ENCODE measurements at regions not wholly inside any gene's neighbourhood (a gene's known extent, or its start where the extent isn't known, plus 50 kb on each side); places are given as distances from the start of the nearest gene placed in this dataset.
"Not testable (repeated sequence)": the region's sequence is repeated elsewhere in the genome, so short reads cannot be mapped to it uniquely, and the experiment has no call there.

DNA sequence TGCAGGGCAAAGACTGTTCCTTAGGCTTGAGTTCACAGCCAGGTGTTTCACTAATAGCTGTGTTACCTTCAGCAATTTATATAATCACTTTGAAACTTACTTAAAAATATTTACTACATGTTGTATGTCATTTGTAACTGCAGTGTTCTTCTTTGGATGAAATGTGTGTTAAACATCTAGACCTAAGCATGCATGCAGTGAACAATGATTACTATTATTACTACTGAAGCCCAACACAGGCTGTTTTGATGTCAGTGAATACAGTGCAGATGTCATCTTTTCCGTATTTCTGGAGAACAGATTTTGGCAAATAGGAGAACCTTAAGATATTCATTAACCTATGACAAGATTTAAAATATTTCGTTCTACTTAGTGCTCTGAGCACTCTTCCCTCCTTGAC is 101.8 kb upstream of the ANK2 start:
- no peak for DNase-seq

DNA sequence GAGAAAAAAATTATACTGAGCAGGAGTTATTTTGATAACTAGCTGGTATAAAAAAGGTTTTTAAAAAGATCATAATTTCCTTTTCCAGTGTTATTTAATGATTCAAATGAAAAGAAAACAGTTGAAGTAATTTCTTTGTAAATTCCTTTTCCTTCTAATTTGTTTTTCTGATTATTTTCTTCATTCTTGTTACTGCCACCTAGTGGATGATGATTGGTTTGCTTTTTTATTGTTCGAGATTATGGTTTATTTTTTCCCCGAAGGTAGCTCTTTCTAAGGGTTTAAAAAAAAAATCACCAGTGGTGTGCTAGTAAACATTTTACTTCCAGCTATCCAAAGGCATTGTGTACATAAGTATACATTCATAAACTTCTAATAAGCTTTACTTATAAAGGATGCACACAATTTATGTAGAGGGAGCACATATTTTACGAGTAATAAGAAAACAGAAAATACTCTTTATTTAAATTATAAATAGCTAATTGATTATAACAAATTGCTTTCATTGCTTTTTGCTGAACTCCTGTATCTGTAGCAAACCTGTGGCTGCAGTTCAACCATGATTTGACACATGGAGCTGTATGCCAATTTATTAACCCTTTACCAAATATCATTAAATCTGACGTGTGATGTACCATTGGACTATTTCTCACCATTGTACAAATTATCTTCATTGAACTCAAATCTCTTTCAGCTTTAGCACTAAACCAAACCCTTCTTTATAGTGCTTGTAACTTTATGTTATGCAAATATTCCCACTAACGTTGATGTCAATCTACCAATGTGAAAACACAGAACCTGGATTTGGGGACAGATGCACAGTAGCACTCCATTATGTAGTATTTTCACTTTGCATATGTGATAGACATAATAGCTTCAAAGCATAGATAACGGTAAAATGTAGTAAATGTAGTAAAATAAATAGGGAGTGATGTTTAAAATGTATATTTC is 97.8 kb upstream of the ANK2 start:
- DNase-seq: peak; percentile 25

DNA sequence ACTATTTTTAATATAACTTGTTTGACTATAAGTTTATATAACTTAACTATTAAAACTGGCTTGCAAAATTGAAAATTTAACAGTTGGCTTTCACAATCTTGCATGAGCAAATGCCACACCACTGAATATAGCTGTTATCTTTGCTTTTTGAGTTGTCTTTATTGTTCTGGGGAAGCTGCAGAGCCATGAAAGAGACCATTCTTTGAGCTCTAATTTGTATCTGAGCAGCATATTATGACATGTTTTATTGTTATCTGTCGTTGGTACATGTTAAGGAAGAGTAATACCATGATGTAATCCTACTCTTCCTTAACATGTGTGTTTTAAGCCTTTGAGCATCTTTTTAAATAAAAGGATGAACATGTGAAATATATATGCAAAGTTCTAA is 97.1 kb upstream of the ANK2 start:
- DNase-seq: no peak

DNA sequence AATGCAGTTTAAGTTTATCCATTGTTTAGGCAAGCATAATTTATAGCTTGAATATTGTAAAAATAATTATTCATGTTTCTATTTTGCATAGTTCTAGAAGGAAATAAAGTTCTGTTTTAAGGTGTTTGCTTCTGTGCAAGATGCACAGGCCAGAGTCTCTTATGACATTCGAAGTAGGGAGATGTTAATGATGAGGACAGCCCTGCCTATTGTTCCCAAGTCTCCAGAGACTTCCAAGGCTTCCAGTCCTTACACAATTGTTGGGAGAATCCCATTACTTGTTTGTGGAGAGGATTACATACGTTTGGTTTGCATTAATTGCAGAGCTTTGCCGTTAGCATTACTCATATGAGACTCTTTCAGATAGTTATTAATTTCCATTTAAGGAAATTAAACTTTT is 96.2 kb upstream of the ANK2 start:
- no peak for DNase-seq

DNA sequence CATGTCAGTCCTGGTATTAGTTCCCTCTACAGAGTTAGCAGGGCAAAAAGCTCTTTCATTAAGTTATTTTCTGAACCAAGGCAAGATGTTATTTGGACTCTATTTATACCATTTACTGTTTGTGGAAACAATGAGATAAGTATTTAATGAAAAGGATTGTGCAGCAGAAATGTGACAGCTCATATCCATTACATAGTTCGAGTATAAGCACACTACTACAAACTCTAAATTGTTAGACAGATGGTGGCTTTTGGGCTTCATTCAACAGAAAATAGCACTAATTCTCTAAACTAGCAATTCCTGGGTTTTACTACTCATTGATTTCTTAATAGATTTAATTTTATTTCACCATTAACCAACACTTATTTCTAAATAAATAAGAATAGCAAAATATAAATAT is 95.2 kb upstream of the ANK2 start:
- no peak for DNase-seq

DNA sequence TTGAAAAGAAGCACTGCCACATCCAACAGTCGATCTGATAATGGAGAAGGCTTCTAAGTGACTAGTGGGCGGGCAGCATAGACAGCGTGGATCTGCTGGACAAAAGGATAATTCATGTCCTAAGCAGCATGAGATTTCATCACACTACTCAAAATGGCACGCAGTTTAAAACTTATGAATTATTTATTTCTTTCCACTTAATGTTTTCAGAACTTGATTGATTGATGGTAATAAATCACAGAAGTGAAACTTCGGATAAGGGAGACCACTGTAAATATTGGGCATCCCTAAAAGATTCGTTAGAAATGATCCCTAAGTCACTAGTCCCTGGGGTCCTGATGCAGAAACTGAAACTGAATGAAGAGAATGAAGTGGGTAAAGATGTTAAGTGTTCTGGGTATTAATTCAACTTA is 93.0 kb upstream of the ANK2 start:
- DNase-seq: no peak

DNA sequence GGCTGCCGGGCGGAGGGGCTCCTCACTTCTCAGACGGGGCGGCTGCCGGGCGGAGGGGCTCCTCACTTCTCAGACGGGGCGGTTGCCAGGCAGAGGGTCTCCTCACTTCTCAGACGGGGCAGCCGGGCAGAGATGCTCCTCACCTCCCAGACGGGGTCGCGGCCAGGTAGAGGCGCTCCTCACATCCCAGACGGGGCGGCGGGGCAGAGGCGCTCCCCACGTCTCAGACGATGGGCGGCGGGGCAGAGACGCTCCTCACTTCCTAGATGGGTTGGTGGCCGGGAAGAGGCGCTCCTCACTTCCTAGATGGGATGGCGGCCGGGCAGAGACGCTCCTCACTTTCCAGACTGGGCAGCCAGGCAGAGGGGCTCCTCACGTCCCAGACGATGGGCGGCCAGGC is 91.7 kb upstream of the ANK2 start:
- DNase-seq: not testable (repeated sequence)

DNA sequence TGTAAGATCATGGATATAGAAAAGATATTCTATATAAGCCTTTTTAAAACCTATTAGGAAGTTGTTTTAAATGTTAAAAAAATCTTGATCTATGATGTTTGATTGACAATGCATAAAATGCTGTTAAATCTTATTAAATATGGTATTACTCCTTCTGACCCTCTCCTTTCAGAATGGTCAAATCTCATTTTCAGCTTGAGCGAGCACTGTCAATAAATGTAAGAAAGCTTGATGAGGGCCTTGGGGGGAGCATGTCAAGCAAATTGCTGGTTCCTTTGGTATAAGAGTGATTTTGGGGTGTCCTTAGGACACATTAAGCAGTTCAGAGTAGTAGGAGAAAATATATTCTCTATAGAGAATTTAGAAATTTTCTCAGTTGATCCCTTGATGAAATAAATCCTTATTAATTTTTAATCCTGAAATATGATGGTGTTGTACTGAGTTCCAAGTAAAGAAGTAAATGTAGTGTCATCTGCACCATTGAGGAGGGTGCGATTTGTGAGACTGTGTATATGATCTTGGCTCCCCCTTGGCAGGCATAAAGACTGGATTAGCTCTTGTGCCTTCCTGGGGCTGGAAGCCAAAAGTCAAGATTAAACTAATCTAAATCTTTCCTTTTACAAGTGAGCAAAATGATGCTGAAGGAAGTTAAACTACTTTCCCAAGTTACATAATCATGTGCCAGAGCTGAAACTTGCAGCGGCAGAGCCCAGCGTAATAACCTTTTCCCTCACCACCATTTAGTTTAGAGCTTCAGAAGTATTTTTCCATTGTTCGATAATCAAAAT is 82.6 kb upstream of the ANK2 start:
- no peak for DNase-seq

DNA sequence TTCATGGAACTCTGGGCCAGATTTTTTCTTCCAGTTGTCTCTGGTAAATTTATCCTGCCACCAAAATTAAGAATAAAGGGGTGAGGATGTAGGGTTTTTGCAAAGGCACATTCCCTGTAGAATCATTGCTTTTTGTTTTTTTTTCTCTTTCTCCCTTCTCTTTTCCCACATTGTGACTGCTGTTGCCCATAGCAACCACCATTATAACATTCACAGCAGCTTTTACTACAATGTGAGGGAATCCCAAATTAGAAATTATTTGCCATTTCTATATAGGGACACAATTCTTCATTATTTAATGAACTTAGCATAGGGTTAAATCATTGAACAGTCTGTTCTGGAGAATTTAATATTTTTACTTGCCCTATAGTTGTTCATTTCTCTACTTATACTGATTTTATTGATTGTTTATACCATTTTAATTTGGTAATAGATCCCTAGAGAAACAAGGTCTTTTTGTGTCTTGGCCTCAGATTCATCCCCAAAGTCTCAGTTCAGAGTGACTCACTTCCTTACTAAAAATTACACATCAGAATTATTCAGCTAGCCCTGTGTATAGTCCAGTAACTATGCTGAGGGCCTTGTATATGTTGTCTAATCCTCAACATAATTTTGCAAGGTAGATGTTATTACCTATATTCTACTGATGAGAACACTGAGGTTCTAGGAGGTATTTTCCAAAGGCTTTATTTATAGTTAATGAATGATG is 80.8 kb upstream of the ANK2 start:
- no peak for DNase-seq

DNA sequence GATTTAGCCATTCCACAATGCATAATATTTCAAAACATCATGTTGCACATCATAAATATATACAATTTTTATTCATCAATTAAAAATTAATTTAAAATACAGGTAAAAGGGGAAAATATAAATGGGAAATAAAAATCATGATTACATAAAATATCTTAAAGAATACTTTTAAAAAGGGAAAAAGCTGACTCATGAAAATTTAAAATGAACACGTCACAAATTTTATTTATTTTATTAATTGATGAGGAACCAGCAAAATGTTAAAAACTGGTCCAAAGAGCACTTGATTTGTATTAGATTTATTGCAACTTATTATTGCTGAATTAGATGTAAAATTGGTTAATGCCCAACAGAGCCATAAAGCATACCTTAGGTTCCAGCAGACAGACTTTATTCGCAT is 78.5 kb upstream of the ANK2 start:
- DNase-seq: no peak

DNA sequence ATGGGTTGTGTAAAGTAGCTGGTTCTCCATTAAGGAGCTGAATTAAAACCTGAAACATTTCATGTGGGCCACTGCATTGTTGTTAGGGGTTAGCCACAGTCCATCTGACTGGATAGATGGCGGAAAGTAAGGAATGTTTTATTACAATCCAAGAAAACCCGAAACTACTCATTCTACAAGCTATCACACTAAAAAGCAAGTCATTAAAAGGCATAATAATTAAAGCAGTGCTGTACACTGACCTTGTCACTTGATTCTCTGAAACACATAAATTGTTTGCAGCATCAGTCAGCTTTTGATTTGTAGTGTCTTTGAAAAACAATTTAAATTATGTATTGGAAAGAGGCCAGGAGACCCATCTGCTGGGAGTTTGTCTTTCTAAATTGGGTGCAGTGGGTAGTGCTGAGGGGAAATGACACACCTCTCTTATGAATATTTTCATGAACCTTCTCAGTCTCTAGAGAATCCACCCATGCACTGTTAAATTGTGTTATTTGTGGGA is 75.7 kb upstream of the ANK2 start:
- DNase-seq: no peak

DNA sequence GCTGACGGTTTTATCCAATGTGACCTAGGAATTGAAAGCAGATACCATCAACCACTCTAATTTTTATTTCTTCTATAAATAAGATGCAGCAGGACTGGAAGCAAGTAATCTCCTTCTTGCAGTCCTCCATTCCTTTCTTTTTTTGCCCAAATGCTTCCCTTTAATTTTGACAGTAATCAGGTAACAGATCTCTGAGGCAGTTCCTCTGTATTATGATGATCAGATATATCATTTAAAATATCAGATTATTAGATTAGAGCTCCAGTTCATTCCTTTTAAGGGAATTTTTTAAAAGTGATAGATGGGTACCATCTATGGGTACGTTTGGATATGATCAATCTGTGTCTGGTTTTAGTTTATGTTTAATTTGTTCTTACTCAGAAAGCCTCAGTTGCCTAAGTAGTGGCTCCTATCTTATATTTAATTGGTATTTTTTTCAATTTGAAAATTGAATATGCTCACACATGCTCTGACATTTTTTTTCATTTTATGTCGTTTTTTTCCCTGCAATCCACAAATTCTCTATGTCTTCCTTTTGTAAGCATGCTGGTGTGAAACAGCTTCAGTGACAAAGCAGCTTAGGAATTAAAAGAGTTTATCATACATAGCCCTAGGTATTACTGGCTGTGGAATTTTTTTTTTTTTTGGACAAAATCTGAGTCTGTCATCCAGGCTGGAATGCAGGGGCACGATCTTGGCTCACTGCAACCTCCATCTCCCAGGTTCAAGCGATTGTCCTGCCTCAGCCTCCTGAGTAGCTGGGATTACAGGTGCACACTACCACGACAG is 73.7 kb upstream of the ANK2 start:
- no peak for DNase-seq

DNA sequence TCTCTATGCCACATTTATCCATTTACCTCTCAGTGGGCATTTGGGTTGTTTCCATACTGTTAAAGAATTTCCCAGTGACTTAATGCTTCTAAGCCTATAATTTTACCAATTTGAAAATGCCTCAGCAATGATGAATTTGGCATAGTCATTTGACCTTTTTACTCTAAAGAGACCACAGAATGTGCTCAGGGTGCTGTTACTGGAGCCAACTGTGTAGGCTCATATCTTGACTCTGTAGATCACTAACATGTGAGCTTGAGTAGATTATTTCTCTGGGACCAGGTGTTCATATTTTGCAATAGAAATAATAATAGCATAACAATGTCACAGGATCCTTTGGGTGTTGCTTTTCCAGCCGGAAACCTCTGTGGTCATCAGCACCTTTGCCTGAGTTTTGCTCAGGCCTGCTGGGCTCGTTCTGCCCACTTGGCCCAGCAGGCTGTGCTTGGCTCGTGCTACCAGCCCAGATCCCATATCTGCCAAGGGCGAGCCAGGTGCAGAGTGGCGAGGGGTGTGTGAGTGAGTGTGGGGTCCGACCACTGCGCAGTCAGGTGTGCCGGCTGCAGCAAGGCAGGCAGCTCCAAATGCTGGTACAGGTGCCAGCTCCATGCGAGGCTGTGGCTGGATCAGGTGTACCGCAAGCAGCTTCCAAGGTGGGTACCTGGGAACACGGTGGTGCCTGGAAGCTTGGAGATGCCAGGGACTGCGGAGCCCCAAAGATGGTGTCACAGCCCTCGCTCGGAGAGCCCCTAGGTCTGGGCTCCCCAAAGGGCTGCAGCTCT is 70.6 kb upstream of the ANK2 start:
- DNase-seq: no peak

DNA sequence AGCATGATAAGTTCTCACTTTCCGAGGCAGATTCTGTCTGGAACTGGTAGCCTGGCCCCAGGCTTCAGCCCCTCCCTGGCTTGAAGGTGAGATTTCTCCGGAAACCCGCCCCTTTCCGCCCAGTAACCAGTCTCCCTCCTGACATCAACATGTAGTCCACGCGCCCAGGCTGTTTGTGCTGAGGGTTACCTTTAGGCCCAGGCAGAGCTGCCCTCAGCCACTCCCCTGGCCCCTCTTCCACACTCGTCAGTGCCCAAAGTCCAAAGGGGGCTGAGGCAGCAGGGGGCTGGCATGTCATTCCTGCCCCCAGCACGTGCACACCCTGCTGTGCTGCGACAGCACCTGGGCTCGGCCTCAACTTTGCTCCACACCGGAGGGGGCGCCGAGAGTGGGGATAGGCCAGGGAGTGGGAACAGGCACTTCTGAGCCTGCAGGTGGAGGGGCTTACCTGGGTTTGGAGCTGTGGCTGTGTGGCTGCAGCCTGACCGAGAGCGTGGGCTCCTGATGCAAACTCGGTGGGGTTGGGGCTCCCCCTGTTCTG is 69.5 kb upstream of the ANK2 start:
- DNase-seq: no peak

DNA sequence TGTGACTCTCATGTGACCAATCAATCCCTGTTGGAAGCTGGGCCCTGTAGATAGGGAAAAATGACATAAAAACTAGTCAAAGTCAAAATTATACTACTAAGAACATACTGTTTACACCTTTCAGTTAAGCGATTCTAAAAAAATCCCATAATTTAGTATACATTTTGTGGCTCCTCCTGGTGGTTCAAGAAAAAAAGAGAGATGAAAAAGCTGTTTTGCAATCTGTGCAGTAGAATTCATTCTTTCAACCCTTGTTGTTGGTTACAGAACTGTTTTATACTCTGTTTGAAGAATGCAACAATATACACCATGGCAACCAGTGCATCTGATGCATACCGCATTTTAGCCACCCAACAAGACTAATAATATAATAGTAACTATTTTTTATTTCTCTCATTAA is 66.8 kb upstream of the ANK2 start:
- no peak for DNase-seq

DNA sequence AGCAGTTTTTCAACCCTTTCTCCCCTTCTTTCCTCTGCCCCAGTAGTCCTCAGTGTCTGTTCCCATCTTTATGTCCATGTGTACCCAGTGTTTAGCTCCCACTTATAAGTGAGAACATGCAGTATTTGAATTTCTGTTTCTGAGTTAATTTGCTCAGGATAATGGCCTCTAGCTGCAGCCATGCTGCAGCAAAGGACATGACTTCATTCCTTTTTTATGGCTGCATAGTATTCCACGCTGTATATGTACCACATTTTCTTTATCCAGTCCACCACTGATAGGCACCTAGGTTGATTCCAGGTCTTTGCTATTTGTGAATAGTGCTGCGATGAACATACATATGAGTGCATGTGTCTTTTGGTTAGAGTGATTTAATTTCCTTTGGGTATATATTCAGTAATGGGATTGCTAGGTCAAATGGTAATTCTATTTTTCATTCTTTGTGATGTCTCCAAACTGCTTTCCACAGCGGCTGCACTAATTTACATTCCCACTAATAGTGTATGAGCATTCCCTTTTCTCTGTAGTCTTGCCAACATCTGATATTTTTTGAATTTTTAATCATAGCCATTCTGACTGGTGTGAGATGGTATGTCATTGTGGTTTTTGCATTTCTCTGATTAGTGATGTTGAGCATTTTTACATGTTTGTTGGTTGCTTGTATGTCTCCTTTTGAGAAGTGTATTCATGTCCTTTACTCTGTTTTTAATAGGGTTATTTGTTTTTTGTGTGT is 54.6 kb upstream of the ANK2 start:
- DNase-seq: no peak

Data from tongue (tissue), 1 donor.